Stimulated activated CD4-positive, alpha-beta T cell treated with anti-CD3 and anti-CD28 coated beads, Interleukin-15, amount 100 ng/mL, for 1 hour (primary cell): ENCODE measurements at regions not wholly inside any gene's neighbourhood (a gene's known extent, or its start where the extent isn't known, plus 50 kb on each side); places are given as distances from the start of the nearest gene placed in this dataset.
"Not testable (repeated sequence)": the region's sequence is repeated elsewhere in the genome, so short reads cannot be mapped to it uniquely, and the experiment has no call there.

Experiments used
- DNase-seq, 2 donors: peaks; one replicate each; pipeline ENCODE4 v3.0.0-alpha.2; 2020; ENCODE audit warnings: low read depth in 1 of 2, low spot score in 1 of 2

DNA sequence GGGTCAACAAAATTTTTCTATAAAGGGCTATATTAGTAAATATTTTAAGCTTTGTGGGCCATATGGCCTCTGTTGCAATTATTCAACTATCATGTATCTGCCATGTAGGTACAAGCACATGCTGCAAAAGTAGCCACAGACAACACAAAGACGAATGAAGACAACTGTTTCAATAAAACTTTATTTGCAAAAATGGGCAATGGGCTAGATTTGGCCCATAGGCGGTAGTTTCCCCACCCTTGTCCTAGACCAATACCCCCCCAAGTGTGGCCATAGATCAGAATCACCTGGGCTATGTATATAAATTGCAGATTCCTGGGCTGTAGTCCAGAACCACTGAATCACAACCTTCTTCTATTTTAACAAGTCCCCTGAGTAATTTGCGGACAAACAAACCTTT is 331.0 kb upstream of the PSMD7 start:
- DNase-seq: no peak

- peak in 1 of 2 donors; percentile 2 for DNase-seq
Measured at GRCh38 chr16:73956587-73957494, 339.8 kb upstream of the PSMD7 start.

GRCh38 chr16:73955702-73956101 is 340.9 kb upstream of the PSMD7 start:
- DNase-seq: no peak

DNA sequence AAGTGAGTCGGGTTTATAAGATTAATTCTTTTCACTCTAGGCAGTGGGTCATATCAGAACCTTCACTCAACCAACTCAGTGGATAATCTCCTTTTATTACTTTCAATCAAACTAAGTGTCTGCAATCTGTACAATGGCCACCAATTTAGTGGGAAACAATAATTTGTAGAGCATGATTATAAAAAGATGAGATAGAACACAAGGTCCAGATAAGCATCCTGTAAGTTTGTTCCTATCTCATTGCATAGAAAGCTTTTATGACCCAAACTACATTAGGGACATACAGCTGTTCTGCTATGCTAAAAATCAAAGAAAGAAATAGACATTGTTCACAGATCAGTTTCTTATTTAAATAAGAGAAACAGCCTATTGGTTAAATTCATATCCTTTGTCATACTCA is 341.4 kb upstream of the PSMD7 start:
- DNase-seq: no peak

GRCh38 chr16:73951481-73951880 is 345.1 kb upstream of the PSMD7 start:
- DNase-seq: no peak

GRCh38 chr16:73949574-73950320 is 346.9 kb upstream of the PSMD7 start:
- DNase-seq: no peak

DNA sequence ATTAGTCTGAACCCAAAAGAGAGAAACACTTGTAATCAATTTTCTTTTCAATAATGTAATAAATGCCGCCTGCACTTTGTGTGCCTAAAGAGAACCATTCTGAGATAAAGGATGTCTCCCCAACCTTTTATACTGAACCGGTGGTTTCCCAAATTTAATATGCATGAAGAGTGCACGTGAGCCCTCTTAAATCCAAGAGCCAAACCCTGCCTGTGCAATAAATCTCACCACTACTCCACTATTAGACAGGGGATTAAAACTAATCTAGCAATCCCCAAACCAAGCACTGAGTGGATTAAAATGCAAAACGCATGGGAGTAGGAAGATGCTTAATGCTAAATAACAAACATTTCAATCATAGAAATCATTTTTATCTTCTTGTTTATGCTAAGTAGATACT is 351.0 kb upstream of the PSMD7 start:
- no peak for DNase-seq

- not testable (repeated sequence) for DNase-seq
Measured at GRCh38 chr16:73943184-73943583, 353.4 kb upstream of the PSMD7 start.

DNA sequence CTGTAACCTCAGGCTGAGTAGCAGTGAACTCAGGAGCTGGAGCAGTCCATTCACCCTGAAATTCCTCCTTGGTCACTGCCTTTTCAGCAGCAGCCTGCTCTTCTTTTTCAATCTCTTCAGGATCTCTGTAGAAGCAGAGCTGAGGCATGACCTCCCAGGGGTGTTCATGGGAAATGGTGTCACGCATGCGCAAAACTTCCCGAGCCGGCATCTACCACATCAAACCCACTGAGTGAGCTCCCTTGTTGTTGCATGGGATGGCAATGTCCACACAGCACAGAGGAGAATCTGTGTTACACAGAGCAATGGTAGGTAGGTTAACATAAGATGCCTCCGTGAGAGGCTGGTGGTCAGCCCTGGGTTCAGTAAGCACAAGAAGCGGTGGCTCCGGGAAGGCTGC is 355.8 kb upstream of the PSMD7 start:
- DNase-seq: not testable (repeated sequence)

DNA sequence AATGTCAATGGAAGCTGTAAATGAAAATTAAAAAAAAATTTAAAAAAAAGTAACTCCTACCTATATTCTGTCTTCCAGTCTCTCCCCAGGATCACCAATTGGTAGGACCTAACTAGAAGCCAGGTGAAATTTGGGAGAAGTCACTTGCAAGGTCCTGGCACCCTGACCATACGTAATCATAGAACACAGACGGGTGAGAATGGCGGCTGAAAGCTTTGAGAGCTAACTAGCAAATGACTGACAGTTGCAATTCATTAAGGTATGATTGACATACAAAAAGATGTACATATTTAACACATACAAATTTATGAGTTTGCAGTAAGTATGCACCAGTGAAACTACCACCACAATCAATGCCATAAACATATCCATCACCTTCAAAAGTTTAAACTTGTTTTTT is 372.7 kb upstream of the PSMD7 start:
- no peak for DNase-seq

DNA sequence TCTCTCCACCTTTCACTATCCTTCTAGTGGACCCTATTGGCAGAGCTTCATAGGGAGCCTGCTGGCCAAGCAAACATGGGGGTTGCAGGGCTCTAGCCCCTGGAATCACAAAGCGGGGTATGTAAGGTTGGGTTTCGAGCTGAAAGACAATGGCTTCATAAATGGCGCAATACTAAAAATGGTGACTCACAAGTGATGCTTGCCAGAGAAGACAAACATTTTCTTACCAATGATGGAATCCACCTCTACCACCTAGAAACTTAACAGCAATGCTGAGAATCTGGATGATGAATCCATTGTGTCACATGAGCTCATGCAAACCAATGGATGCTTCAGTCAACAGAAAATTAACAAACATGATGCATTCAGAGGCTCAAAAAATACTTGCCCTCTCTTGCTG is 375.3 kb upstream of the PSMD7 start:
- DNase-seq: no peak

GRCh38 chr16:73916829-73917594 is 379.6 kb upstream of the PSMD7 start:
- no peak for DNase-seq

GRCh38 chr16:73915935-73916334 is 380.7 kb upstream of the PSMD7 start:
- DNase-seq: no peak

- no peak for DNase-seq
Measured at GRCh38 chr16:73915140-73915539, 381.5 kb upstream of the PSMD7 start.

DNA sequence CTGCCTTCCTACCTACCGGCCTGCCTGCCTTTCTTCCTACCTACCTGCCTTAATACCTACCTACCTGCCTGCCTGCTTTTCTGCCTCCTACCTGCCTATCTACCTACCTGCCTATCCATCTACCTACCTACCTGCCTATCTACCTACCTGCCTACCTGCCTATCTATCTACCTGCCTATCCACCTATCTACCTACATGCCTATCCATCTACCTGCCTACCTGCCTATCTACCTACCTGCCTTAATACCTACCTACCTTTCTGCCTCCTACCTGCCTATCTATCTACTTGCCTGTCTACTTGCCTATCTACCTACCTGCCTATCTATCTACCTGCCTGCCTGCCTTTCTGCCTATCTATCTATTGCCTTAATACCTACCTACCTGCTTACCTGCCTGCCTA is 383.8 kb upstream of the PSMD7 start:
- DNase-seq: no peak

DNA sequence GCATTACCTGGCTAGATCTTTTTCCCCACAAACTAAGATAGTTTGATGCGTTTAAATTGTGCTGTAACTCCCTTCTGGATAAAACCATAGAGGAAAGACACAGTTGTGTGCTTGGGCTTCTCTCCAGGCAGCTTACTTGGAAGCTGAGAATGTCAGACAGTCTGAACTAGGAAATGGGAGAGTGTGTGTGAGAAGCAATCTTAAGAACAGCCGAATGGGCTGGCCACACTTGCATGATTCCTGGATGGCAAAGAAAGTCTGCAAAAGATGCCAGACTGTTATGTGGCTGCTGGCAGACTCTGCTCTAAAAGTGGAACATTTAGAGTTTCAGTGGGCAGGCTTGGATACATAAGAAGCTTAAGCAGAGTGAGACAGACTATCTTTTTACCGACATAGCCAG is 384.3 kb upstream of the PSMD7 start:
- DNase-seq: no peak

DNA sequence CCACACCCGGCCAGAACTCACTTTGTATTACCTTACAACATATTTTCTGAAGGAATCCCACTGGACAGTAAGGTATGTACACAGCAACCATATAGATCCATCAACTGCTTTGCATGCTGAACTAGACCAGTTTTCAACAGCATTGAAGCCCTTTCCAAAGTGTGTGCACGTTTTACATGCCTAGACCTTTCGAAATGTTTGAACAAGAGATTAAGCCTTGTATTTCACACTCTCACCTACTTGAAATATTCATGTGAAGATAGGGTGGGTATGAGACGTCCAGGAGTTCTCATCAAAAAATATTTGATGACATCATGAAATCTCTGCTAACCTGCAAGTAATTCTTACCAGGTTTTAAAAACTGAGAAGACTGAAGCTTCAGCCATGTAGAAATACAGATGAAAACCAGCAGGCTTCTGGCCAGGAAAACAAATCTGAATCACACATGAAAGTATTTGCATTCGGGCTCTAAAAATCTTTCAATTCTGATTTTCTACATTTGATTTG is 387.0 kb upstream of the PSMD7 start:
- no peak for DNase-seq

DNA sequence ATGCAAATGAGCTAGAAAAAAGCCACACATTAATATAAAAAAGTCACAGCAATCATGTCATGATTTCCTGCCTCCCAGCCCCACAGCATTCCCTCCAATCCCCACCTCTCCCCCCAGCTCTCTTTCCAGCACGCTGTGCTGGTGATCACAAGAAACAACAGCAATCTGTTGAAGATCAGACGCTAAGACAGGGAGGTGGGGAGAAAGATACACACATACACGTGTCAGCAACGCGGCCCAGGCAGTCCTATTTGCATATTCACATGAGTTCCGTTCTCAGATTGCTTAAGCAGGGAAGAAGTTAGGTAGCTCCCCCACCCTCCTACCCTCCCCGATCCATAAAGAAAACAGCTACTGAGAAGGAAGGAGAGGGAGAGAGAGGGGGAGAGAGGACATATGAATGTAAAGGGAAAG is 405.5 kb upstream of the PSMD7 start:
- DNase-seq: no peak

GRCh38 chr16:73890186-73891128 is 406.2 kb upstream of the PSMD7 start:
- no peak for DNase-seq

- DNase-seq: no peak
Measured at GRCh38 chr16:73888840-73889490, 407.6 kb upstream of the PSMD7 start.
